Fibroblast of pulmonary artery (primary cell): ENCODE measurements at regions not wholly inside any gene's neighbourhood (a gene's known extent, or its start where the extent isn't known, plus 50 kb on each side); places are given as distances from the start of the nearest gene placed in this dataset.
"Not testable (repeated sequence)": the region's sequence is repeated elsewhere in the genome, so short reads cannot be mapped to it uniquely, and the experiment has no call there.

Experiments used
- DNase-seq: peaks from one replicate; pipeline ENCODE4 v3.0.0-alpha.2; 2010; ENCODE audit warnings: low read depth
- H3K4me3 ChIP-seq: replicated peaks from 2 replicates; pipeline ENCODE4 v1.5.1; 2011; ENCODE audit warnings: low read depth, mild to moderate bottlenecking, control low read depth, low read length, moderate library complexity
- TF ChIP-seq, protein P1 (sequence below): IDR thresholded peaks from 2 replicates; pipeline ENCODE4 v1.5.1; 2011; ENCODE audit warnings: mild to moderate bottlenecking, control low read depth, low read length, inconsistent platforms; ENCODE audit errors: missing control alignments

DNA sequence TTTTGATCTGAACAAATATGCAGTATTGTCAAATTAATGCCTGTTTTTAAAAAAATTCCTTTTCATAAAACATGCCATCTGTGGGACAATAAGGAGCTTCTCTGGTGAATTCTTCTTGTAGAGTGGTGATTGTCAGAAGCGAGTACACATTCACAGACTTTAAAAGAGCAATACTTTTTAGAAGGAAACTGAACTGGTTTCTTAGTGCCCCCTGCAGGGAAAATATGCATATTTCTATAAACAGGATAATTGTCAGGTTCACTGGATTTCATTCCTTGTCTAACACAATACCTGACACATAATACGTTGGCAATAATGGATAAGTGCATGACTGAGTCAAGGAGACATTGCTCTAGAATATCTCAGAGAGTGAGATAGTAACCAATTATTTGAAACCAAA is 133.7 kb downstream of the KIF4B start:
- DNase-seq, result peak; percentile 24
- H3K4me3 ChIP-seq, result no peak overlapping the region
- TF ChIP-seq, protein P1, sequence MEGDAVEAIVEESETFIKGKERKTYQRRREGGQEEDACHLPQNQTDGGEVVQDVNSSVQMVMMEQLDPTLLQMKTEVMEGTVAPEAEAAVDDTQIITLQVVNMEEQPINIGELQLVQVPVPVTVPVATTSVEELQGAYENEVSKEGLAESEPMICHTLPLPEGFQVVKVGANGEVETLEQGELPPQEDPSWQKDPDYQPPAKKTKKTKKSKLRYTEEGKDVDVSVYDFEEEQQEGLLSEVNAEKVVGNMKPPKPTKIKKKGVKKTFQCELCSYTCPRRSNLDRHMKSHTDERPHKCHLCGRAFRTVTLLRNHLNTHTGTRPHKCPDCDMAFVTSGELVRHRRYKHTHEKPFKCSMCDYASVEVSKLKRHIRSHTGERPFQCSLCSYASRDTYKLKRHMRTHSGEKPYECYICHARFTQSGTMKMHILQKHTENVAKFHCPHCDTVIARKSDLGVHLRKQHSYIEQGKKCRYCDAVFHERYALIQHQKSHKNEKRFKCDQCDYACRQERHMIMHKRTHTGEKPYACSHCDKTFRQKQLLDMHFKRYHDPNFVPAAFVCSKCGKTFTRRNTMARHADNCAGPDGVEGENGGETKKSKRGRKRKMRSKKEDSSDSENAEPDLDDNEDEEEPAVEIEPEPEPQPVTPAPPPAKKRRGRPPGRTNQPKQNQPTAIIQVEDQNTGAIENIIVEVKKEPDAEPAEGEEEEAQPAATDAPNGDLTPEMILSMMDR, result peak; percentile 45

GRCh38 chr5:155148694-155149093 is 135.1 kb downstream of the KIF4B start:
- no peak overlapping the region for H3K4me3 ChIP-seq
- DNase-seq, result no peak
- TF ChIP-seq, protein P1, result no peak

DNA sequence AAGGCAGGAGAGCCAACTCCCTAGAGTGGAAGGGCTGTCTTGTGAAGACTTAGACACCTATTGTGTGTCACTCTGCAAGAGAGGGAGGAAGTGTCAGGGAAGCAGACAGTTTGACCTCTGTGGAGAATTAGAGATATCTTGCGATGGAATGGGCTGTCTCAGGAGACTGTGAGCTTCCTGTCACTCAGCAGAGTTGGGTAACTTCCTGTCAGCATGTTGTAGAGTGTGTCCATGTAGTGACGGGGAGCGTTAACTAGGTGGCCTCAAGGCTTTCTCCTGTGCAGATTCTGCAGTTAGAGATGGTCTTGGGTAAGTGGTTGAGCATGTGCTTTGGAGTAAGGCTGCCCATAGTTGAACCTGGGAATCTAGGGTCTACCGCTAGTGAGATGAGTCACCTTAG is 136.5 kb downstream of the KIF4B start:
- TF ChIP-seq, protein P1, result no peak
- no peak for DNase-seq
- no peak overlapping the region for H3K4me3 ChIP-seq

GRCh38 chr5:155154973-155155372 is 141.4 kb downstream of the KIF4B start:
- DNase-seq, result no peak
- TF ChIP-seq, protein P1, result no peak

GRCh38 chr5:155163084-155163483 is 149.5 kb downstream of the KIF4B start:
- not testable (repeated sequence) for H3K4me3 ChIP-seq, DNase-seq

More at GRCh38 chr5:155154973-155155372, 141.4 kb downstream of the KIF4B start:
- no peak overlapping the region for H3K4me3 ChIP-seq

DNA sequence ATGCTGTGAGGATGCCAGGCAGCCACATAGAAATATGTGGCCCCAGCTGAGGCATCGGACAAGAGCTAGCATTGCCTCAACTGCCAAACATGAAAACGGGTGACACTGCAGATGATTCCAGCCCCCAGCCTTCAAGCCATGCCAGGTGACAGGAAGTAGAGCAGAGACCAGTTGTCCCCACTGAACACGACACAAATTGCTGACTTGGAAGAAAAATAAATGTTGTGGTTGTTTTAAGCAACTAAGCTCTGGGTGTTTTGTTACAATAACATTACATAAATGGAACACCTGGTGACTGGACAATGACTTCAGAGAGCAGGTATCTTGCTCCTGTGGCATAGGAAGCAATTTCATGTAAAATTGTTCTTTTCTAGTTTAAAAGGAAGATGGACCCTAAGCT is 154.2 kb downstream of the KIF4B start:
- H3K4me3 ChIP-seq, result no peak overlapping the region
- TF ChIP-seq, protein P1, result no peak
- no peak for DNase-seq

- no peak overlapping the region for H3K4me3 ChIP-seq
- TF ChIP-seq, protein P1, result no peak
Measured at GRCh38 chr5:155181542-155181941, 168.0 kb downstream of the KIF4B start.

More at GRCh38 chr5:155181542-155181941, 168.0 kb downstream of the KIF4B start:
- DNase-seq, result no peak
